SK-N-DZ (cell line): ENCODE measurements at regions not wholly inside any gene's neighbourhood (a gene's known extent, or its start where the extent isn't known, plus 50 kb on each side); places are given as distances from the start of the nearest gene placed in this dataset.
"Not testable (repeated sequence)": the region's sequence is repeated elsewhere in the genome, so short reads cannot be mapped to it uniquely, and the experiment has no call there.

ENCODE experiments used
- DNase-seq: peaks from one replicate; pipeline ENCODE4 v3.0.0-alpha.2; 2015; ENCODE audit warnings: low spot score

- DNase-seq, result no peak
Measured at GRCh38 chr12:131213896-131214442, 260.3 kb downstream of the ADGRD1 start.

- not testable (repeated sequence) for DNase-seq
Measured at GRCh38 chr12:131214936-131215335, 261.2 kb downstream of the ADGRD1 start.

DNA sequence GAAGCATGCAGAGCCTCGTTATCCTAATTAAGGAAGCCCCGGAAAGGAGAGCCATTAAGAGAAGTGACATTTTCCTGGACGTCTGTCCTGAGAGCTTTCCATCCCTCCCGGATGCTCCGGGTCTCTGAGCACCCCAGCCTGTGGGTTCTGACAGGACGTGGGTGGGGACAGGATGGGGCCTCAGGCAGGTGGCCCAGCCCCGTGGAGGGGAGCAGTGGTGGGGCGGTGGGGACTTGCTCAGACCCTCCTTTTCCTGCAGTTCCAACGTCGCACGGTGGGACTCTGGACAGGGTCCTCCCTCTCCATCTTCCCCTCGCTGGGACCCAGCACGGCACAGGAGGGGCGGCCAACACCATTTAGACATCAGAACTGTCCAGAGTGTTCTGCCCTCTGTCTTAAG, 262.9 kb downstream of the ADGRD1 start:
- not testable (repeated sequence) for DNase-seq

GRCh38 chr12:131217024-131217586, 263.4 kb downstream of the ADGRD1 start:
- peak; percentile 85 for DNase-seq

GRCh38 chr12:131218026-131218922, 264.6 kb downstream of the ADGRD1 start:
- DNase-seq, result peak; percentile 41

DNA sequence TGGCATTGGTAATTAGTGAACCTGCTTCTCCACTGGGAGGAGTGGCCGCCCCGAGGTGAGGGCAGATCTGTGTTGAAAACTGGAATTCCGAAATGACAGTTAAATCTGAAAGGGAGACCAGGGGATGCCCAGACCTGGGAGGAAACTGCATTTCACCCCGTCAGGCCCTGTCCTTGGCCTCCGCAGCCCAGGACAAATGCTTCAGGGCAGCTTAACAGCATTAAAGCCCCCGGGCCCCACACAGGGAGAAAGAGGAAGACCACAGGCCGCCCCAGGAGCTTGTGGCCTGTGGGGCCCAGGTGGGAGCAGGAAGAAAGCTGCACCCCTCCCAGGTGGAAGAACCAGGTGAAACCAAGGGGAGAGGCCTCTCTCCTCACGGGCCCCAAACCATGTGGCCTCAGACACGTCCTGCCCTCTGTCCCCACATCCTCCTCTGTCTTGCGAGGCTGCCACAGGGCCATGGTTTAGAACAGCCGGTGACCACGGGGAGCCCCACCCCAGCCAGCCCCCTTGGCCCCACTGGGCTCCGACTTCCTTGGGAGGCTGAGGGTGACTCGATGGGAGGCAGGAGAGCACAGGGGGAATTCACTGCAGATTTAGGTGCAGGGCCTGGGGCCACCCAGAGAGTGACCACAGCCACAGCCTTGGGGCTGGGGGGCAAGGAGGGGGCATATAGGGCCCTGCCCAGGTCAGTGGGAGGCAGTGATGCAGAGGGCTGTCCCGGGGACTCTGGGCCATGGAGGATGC, 265.4 kb downstream of the ADGRD1 start:
- no peak for DNase-seq

GRCh38 chr12:131219670-131220330, 266.1 kb downstream of the ADGRD1 start:
- DNase-seq, result no peak

DNA sequence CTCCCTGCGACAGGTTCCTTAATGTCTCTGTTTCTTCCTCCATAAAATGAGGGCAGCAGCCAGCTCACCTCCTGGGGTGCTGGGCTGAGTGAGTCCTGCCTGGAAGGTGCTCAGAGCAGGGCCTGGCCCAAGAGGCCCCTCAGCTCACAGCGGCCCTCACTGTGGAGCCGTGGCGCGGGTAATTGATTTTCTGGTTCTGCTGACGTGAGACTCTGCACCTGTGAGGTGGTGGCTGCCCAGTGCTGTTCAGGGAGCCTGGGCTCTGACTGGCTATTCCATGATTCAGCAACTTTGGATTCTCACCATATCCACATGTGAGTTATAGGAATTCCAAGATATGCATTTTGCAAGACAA, 266.6 kb downstream of the ADGRD1 start:
- no peak for DNase-seq

- DNase-seq, result no peak
Measured at GRCh38 chr12:131221061-131221956, 267.6 kb downstream of the ADGRD1 start.

- DNase-seq, result no peak
Measured at GRCh38 chr12:131221957-131222328, 268.2 kb downstream of the ADGRD1 start.

DNA sequence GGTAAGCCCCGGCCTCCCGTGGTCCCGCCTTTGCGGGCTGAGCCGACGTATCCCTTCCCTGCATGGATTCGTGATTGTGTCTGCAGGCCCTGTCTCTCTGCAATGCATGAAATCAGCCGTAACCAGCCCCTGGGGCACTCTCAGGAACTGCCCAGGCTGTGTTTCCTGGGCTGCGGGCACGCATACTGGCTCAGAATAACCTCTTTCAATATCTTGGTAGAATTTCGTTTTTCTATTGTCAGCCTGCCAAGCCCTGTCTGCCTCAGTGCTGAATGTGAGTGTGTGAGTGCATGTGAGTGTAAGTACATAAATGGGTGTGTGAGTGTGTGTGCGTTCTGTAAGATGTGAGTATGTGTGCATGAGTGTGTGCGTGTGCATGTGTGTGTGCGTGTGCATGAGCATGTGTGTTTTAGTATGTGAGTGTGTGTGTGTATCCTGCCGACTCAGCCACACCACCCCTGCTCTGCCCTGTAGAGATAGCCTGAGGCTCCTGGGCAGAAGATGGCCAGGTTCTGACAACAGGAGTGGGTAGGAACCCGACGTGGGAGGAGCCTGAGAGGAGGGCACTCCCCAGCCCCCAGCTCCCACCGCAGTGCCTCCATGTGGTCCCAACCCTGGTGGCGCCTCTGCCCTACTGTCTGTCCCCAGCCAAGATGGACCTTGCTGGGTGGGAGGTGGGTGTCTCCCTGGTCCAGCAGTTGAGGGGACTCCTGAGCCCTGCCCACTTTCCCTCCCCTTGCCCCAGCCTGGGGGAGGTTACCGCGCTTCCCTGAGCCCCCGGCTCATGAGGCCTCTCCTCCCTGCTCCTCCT, 268.8 kb downstream of the ADGRD1 start:
- no peak for DNase-seq

DNA sequence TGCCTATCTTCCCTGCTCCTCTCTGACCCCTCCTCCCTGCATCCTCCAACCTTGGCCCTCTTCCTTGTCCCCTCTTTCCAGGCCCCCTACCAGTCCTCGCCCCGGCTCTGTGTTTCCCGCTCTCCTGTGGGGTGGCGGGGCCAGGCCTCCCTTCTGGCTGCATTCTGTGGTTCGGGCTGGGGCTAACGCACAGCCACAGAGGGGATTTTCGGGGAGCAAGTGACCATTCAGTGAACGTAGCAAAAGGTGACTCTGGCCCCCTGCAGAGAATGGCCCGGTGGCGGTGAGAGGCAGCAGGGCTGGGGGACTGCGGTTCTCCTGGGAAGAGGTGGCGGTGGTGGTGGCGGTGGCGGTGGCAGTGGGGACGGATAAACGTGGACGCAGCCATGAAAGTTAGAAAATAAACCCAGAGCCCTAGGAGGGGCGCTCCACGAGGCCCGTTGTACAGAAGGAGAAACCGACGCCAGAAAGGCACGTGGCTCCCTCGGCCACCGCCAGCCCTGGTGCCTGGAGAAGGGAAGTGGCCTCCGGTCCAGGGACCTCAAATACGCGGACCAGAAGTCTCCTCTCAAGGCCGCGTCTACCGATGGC, 269.6 kb downstream of the ADGRD1 start:
- no peak for DNase-seq

GRCh38 chr12:131223791-131224225, 270.1 kb downstream of the ADGRD1 start:
- DNase-seq, result no peak

DNA sequence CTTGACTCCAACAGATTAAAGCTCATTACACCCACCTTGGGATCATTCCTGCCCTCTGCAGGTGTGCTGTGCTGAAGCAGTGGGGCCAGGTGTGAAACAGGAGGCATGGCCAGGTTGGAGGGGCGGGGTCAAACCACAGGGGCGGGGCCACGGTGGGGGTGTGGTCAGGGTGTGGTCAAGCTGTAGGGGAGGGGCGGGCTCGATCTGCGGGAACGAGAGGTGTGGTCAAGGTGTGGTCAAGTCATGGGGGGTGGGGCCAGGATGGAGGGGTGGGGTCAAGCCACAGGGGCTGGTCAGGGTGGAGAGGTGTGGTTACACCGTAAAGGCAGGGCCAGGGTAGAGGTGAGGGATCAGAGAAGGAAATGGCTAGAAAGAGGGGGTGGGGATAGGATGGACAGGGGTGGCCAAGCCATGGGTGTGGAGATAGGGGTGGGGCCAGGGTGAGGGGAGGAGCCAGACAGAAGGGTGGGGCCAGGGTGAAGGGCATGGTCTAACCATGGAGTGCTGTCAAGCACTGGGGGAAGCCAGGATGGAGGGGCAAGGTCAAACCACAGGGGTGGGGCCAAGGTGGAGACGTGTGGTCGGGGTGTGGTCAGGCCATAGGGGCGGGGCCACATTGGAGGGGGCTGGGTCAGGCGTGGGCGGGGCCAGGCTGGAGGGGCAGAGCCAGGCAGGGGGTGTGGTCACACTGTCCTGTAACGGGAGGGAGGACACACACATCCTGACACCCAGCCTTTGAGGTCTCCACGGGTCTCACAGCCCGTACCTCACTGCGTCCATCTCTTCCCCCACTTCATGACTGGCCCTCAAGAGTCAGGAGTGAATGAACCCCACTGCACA, 270.7 kb downstream of the ADGRD1 start:
- not testable (repeated sequence) for DNase-seq

DNA sequence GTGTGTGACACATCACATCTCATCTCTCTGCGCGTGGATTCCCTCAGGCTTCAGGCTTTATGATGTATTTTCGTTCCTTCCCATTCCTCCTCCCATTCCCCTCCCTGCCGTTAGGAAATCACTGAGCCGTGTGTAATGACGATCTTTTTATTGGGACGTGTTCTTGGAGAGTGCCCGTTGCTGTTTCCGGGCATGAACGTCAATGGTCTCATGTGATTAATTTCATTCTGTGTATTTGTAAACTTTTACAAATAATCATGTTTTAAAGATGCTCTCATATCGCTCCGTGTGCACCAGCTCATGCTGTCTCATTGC, 271.3 kb downstream of the ADGRD1 start:
- not testable (repeated sequence) for DNase-seq

DNA sequence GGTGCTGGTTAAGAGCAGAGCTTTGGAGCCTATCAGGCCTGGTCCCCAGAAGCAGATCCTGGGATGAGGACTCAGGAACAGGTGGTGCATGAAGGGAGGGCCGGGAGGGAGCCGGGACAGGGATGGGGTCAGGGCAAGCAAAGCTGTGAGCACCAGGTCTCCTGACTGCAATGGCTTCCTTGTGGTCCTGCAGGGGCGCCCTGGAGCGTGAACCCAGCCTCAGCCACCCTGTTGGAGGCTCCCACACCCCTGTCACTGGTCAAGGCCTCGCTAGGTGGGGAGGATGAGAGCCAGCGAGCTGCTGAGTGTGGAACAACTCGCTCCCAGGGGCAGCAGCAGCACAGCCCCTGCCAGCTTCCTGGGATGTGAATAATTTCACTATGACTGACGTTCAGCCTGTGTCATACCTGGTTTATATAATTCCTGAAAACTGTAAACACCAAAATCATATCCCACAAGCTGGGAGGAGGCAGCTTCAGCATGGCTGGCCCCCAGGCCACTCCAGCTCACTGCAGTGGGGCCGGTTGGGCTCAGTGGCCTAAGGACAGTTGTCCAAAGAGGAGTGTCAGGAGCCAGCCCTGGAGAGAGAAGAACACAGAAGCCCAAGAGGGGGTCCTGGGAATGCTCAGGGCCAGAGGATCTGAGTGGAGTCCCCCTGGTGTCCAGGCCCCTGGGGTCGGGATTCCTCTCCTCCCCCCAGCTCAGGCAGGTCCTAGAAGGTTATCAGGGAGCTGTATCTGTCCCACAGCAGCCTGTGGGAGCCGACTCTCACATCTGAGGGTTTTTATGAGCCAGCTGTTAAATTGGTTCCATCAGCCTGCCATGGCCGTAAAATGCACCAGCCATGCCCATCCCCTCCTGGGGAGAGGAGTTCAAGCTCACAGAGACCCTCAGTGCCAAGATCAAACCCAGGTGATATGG, 272.9 kb downstream of the ADGRD1 start:
- DNase-seq, result peak; percentile 80

GRCh38 chr12:131227641-131228040, 273.9 kb downstream of the ADGRD1 start:
- not testable (repeated sequence) for DNase-seq

DNA sequence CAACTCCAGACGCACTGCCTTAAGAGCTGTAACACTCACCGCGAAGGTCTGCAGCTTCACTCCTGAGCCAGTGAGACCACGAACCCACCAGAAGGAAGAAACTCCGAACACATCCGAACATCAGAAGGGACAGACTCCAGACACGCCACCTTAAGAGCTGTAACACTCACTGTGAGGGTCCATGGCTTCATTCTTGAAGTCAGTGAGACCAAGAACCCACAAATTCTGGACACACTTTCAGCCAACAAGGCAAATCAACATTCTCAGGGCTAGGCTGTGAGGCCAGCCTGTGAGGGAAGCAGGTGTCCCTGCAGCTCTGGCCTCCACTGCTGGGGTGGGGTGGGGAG, 275.3 kb downstream of the ADGRD1 start:
- not testable (repeated sequence) for DNase-seq
